Amniotic stem cell (primary cell): ENCODE measurements at regions not wholly inside any gene's neighbourhood (a gene's known extent, or its start where the extent isn't known, plus 50 kb on each side); places are given as distances from the start of the nearest gene placed in this dataset.

Source experiments
- DNase-seq: peaks from one replicate; lab custom pipeline; 2025; lab: John Stamatoyannopoulos, UW

GRCh38 chr16:73672135-73672534 is 624.2 kb upstream of the ZFHX3 start:
- DNase-seq: no peak

- DNase-seq: no peak
Measured at GRCh38 chr16:73670836-73671820, 623.2 kb upstream of the ZFHX3 start.

DNA sequence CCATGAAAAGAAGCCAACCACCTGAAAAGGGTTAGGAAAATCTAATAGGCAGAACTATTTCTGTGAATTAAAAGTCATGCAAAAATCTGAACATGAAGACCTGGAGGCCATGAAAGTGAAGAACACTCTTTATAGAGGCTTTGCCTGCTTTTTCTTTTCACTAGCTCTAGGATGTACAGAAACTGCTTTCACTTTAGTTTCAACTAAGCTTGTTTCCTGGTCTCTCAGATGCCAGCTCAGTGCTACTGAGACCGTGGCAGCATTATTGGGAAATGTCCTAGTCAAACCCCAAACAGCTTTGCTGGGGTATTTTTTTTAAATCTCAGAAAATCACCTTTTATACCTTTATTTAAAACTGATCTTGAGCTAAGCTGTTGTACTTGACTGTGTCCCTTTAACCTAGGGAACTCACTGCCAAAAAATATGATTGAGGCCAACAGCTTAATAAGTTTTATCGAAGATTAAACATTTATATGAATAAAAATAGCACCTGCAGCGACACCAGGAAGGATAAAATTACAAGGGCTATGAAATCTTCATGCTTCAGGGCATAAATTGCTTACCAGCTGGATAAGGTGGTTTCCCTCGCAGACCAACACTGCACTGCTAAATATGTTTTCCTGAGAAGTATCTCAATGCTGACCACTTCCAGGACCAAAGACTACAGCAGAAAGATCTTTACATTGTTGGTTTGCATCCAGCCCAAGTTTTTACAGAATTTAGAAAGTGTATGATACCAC is 621.8 kb upstream of the ZFHX3 start:
- no peak for DNase-seq

DNA sequence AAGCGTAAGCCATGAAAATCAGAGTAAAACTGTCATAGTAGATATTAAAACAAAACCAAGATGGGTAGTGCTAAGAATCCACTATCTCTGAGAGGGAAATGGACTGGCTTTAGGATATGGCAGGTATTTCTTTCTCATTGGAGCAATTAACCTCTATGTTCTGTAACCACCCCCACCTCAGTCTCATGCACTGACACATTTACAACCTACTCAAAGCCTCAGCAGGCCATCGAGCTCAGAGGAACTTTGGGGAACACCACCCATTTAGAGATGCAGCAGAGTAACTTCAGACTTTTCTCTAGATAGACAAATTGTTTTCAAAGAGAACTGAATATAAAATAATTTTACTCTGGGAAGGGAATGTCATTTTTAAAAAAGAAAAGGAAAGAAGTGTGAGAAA is 615.8 kb upstream of the ZFHX3 start:
- DNase-seq: no peak

GRCh38 chr16:73636196-73636595 is 588.3 kb upstream of the ZFHX3 start:
- DNase-seq: no peak

- DNase-seq: no peak
Measured at GRCh38 chr16:73629011-73629410, 581.1 kb upstream of the ZFHX3 start.

DNA sequence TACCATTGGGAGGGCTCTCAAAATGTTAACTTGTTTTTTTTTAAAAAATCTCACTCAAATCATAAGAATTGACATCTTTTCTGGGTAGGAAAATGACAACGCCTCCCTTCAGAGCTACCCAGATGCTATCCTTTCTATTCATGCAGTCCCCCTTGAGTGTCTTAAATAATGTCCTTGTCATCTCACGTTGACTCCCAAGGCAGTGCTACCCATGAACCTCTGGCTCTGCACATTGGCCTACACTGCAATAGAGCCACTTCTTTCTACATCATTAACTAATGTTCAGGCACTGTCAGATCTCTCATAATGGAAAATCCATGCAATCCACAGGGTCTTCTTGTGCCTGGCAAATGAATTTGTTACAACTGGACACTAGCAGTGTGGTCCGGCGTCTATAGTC is 569.8 kb upstream of the ZFHX3 start:
- no peak for DNase-seq

- no peak for DNase-seq
Measured at GRCh38 chr16:73616770-73617169, 568.8 kb upstream of the ZFHX3 start.

DNA sequence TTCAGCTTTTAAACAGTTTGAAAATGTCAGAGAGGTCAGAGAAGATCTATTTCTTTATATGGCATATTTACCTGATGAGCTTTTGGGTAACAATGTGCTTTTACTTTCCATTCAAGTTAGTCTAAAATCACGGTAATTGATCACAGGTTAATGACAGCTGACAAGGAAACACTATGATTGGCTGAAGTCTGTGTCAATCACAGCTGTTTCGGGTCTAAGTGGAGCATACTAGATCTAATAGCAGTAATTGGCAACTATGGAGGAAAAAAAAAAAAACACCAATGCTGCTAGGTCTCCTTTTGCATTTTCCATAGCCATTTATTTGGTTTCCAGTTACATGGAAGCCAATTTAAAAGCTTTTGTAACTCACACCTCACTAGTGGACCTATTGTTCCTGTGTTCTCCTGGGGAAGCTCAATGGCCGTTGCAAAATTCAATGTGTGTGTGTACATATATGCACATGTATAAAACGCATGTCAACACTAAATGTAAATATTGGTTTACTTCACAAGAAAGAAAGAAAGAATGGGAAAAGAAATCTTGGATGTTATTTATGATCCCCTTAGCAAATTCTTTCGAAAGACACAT is 568.3 kb upstream of the ZFHX3 start:
- no peak for DNase-seq

DNA sequence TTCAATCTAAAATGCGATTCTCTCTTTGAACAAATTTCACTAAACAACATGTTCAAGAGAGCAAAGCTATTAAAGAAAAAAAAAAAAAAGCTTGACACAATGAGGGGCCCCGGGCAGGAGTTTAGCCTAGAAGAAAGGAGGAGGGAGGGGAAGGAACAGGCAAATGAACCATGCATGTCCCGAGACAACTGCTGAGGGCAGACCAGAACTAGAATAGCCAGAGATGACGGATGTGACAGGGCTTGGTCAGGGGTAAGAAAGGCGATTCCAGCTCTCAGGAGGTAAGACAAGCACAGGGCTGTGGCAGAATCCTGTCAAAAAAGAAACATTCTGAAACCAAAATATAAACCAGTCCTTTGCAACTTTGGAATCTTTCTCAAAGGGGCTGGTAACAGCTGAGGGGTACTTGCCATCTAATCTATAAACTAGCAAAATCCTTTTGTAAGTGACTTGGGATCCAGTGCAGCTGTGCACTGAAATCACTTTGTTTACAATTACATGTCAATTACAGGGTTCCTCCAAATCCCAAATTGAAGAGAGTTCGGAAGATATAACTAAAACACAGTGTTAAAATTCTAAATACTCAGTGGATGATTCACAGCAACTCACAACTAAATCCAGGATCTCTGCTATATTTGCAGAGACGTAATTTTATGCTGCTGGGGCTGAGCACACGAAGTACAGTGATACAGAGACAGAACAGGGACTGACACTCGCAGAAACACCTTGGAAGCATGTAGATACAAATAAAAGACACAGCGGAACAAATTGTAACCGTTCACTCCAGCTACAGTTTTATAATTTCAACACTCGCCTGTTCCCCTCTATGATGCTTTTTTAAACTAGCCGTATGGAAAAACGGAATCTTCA is 567.4 kb upstream of the ZFHX3 start:
- DNase-seq: no peak

GRCh38 chr16:73614131-73614530 is 566.2 kb upstream of the ZFHX3 start:
- no peak for DNase-seq

DNA sequence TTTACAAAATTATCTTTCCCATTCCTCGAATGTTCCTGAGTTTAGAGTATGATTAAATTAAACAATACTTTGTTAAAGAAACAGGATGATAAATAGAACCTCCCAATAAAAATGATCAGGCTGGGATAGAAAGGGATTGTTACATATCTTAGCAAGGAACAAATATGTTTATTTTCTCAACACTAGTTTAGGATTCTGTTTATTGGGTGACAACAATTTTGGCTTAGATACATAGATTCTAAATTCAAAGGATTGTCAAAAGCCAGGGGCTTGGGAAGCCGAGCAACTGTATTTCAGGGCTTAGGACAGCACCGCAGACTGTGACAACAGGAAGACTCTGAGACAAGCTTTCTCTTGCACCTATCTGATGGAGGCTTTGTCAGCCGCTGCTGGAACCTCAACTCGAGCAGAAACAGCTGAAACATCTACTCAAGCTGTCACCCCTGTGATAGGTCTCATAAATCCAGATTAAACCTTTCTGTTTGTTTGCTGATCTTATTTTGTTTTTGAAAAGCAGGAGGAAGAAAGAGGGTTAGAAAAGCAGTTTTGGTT is 562.8 kb upstream of the ZFHX3 start:
- no peak for DNase-seq

- no peak for DNase-seq
Measured at GRCh38 chr16:73610160-73610559, 562.2 kb upstream of the ZFHX3 start.

- no peak for DNase-seq
Measured at GRCh38 chr16:73608911-73609310, 561.0 kb upstream of the ZFHX3 start.

- DNase-seq: no peak
Measured at GRCh38 chr16:73605309-73605708, 557.4 kb upstream of the ZFHX3 start.

DNA sequence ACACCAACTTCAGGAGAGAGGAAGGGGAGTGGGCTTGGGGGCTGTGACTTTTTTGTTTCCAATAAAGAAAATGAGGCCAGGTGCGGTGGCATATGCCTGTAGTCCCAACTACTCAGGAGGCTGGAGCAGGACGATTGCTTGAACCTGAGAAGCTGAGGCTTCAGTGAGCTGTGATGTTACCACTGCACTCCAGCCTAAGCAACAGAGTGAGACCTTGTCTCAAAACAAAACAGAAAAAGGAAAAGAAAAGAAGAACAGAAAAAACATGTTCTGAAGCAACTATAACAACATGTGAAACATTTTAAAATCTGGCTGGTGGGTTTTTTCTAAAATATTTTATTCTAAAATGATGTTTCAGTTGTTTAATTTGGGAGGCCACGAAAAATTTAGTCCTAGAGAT is 554.0 kb upstream of the ZFHX3 start:
- no peak for DNase-seq

DNA sequence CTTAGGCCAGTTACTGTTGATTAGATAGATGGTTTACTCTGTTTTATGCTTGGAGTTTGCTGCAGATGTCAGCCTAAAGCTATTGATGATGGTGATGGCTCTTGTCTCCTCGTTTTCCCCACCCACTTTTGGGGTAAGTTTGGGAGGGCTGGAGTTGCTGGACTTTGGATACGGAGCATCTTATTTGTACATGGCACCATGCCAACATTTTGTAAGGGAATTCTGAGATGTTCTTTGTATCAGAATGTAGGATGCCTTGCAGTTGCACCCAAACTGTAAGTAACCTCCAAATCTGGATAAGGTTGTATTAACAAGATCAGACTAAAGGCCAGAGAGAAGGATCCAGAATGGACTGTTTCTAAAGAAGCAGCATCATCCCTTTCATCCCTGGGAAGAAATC is 551.9 kb upstream of the ZFHX3 start:
- no peak for DNase-seq

DNA sequence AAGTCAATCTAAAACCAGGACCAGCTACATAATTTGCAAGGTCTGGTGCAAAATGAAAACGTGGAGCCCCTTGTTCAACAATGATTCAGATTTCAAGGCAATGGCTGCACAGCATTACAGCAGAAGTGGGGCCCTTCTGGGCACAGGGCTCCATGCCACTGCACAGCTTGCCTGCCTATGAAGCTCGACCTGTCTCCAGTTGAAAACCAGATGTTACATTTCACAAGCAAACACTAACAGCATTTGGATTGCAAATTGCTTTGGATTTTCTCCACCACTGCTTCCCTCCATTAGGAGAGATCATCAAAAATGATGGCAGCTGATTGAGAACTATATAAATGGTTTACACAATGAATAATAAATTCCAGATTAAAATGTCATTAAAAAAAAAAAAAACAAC is 551.4 kb upstream of the ZFHX3 start:
- DNase-seq: no peak

DNA sequence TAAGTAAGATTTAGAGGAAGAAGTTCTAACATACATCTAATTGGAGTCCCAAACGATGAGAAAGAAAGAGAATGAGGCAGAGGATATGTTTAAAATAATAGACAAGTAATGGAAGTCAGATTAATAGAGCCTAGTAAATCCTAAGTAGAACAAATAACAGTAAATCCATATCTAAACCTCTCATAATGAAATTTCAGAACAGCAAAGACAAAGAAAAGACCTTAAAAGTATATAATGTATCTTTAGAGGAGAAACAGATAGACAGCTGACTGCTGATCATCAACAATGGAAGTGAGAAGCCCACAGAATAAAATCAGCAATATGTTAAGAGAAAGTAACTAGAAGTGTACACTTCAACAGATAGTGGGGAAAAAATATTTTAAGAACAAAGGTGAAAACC is 536.2 kb upstream of the ZFHX3 start:
- no peak for DNase-seq

DNA sequence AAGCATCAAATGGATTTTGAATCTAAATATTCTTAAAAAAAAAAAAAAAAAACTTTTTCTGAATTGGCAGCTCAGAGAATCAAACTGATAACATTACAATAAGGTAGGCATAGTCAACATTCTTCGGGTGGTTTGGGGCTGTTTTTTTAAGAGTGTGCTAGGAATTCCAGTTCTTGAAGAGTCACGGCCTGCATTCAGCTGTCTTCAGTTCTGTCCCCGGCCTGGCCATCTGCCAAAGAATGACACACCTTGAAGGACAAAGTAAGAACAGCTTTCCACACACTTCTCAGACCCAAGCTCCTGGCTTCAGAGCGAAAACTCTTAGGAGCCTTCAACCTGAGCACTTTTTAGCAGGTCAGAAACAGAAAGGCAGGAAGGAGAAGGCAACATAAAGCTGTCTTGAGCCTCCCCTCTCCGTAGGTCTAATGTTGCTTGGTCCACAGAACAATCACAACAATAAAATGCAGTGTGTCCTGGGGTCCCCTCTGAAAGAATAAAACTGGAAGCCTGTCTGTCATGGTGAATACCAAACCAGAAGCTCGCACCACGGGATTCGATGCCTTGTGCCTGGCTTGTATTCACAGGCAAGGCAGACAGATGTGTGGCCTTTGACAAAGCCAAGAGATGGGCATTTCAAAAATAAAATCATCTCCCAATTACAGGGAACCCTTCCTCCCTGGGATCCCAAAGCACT is 524.4 kb upstream of the ZFHX3 start:
- DNase-seq: no peak
